Endometrium (tissue), 2 donors: ENCODE measurements at regions not wholly inside any gene's neighbourhood (a gene's known extent, or its start where the extent isn't known, plus 50 kb on each side); places are given as distances from the start of the nearest gene placed in this dataset.

Source experiments
- FAIRE-seq: peaks from 2 replicates; lab custom pipeline; 2012; peaks lifted over from hg19 to GRCh38; lab: Jason Lieb, UNC
- donor health status: control.
- donor health status: control.

DNA sequence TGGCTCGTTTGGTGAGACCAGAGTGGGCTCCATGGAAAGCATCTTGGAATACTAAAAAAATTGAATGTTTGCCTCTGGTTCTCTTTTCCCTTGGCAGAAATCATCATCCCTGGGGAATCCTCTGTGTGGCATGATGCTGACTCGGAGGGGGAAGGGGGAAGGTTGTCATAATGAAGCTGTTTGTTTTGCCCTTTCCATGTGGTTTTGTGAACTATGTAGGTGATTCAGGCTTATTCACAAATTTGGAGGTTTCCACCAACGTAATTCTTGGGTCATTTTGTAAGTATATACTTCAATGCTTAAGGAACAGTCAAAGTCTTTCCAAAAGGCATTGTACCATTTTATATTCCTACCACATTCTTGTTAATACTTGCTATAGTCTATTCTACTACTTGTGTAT is 754.0 kb upstream of the FAT3 start:
- FAIRE-seq: no peak

- no peak for FAIRE-seq
These were observed 764.8 kb upstream of the FAT3 start for GRCh38 chr11:91459840-91460239.

- no peak for FAIRE-seq
These were observed 778.4 kb upstream of the FAT3 start for GRCh38 chr11:91446267-91446666.

DNA sequence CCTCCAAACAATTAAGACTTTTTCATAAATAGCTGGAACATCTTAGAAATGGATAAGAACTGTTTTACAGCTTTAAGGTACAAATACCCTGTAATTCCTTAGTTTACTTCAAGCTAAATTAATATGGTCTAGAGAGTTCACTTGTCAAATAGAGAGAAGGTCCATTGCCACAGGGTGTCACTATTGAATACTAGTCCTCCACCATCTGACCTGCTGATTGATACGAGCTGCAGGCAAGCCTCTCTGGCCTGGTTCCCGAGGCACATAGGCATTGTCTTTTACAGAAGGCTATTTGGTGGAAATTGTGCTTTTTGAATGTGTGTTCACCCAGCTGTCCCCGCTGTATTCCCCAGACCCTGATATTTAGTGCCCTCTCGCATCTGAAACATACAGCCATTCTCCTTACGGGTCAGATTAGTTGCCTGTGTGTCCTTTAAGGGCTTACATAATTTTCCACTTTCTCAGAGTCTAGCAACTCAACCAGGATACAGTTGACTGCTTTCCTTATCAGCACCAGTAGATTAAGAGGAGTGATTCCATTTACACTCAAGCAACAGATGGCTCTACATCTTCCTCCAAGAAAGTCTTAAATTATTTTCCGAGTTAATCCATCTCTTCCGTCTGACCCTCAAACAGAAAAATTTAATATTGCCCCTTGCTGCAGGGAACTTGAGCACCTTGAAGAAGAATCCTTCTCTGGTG is 788.8 kb upstream of the FAT3 start:
- no peak for FAIRE-seq

DNA sequence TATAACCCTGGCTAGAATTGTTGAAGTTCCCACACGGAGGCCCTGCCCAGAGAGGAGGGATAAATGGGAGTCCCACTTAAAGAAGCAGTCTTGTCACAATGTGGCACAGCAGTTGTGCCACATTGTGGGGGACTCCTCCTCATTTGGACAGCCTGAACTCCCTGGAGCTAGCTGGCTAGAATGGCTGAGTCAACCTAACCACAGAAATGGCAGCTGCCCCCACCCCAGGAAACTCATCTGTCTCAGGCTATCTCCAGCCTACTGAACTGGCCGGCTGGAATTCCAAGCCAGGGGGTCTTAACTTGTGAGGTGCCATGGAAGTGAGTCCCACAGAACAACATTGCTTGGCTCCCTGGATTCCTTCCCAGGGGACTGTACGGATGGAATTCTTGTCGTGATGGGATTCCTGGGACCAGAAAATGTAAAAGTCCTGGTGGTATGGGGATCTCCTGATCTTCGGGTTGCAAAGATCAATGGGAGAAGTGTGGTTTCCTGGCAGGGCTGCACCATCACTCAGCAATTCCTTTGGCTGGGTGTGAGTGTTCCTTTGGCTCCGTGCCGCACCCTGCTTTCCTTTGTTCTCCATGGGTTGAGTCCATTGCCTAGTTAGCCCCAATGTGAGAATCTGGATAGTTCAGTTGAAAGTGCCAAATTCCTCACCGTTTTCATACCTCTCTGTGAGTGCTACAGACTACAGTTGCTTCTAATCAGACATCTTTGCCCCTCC is 791.2 kb upstream of the FAT3 start:
- no peak for FAIRE-seq

DNA sequence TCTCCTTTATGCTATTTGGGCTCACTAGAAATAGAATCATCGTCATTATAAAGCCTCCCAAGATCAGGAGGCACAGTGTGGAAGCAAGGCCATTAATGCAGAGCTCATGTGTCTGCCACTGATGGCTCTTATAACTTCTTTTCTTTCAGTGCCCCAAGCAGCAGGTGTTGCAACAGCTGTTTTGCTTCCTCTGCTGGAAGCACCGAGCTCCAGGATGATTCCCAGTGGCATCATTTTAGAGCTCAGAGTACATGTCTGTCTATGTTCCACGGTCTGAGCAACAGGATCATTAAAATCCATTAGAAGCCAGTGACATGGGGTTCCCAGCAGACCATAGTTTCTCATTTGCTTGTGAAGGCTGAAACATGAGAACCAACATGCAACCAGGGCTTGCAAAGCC is 803.0 kb upstream of the FAT3 start:
- no peak for FAIRE-seq

DNA sequence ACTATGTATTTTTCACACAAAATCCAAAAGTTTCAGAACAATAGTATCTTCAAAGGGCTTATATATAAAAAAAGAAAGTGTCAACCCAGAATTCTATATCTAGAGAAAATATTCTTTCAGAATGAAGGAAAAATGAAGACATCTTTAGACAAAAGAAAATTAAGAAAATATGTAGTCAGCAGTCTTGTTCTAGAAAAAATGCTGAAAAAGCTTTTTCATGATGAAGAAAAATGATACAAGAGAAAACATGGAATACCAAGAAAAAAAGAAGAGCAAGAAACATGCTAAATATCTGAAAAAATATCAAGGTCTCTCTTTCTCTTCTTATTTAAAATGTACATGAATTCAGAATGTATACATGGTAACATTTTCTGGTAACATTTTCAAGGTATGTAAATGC is 816.8 kb upstream of the FAT3 start:
- FAIRE-seq: no peak

GRCh38 chr11:91406009-91406408 is 818.6 kb upstream of the FAT3 start:
- FAIRE-seq: no peak

DNA sequence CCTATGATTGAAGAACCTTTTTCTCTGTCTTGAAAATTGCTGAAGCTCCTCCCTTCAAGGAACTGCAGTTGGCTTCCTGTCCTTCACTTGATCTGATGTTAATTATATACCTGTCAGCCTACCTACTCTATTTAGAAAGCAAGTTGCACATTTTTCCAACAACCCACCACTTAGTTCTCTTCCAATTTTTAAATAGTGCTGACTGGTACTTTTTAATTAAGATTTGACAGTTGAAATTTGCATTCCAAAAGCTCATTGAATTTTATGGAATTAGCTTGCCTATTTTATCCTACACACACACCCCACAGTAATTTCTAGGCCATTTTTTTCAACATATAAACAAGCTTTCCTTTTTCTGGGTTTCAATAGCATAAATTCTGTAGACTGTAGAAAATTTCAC is 820.3 kb upstream of the FAT3 start:
- FAIRE-seq: no peak

GRCh38 chr11:91397134-91397468 is 827.5 kb upstream of the FAT3 start:
- FAIRE-seq: no peak

- no peak for FAIRE-seq
These were observed 828.1 kb upstream of the FAT3 start for GRCh38 chr11:91396236-91397133.

DNA sequence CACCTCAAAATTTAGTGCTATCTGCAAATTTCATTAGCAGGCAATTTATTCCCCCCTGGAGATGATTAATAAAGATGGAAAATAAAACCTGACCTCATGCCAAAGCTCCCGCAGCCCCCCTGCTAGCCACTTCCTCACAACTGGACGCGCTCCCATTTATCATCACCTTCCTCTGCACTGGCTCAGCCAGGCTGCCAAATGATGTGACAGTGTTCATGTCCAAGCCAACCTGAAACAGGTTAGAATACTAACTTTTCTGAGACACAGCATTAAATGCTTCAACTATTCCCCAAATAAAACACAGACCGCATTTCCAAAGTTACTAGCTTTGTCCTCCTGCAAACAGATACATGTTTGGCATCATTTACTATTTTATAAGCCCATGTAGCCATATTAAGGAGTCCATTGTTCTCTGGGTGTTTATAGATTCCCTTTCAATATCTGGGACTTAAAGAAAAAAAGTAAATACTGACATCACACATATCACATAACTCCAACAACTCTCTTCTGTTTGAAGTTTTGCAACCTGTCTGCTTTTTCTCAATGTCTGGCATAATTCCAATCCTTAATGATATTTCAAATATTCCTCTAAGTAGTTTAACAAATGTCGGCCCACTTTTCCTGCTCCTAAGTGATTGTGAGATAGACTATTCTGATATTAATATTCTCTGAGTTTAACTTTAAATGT is 829.7 kb upstream of the FAT3 start:
- no peak for FAIRE-seq

GRCh38 chr11:91394073-91394726 is 830.4 kb upstream of the FAT3 start:
- no peak for FAIRE-seq

GRCh38 chr11:91382946-91383345 is 841.7 kb upstream of the FAT3 start:
- no peak for FAIRE-seq

GRCh38 chr11:91374794-91375193 is 849.8 kb upstream of the FAT3 start:
- no peak for FAIRE-seq

- FAIRE-seq: no peak
These were observed 851.1 kb upstream of the FAT3 start for GRCh38 chr11:91373497-91373896.

DNA sequence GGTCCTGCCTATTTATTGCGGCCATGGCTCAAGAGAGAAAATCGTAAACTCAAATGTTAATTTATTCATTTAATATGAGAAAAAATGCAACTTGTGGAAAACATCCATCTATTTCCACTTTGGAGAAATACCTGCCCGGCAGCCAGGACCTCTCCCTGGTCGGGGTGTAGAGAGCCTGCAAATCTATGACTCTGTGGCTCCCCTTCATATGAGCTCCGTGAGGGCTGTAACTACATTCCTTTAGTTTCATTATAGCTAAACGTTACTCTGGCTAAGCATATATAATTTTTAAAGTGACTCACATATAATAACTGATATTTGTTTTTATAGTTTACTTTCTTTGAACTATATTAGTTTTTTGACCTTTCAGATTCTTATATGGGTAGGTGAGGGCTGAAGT is 857.8 kb upstream of the FAT3 start:
- no peak for FAIRE-seq

- FAIRE-seq: no peak
These were observed 858.5 kb upstream of the FAT3 start for GRCh38 chr11:91365986-91366585.

DNA sequence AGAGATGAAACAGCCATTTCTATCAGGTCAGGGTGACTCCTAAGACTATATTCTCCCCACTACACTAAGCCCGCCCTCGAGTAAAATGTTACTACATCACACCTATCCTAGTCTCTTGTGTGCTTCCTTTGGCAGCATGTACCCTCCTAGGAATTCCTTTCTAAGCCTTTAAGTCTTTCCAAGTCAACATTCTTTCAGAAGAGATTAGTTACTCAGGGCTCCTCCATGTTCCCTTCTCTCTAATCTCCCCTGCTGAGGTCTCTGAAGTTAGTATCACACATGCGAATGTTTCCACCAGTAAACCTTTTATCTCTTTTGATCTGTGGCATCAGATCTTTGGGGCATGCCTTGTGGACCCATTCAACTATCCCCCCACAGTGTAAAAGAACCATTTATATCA is 873.7 kb upstream of the FAT3 start:
- no peak for FAIRE-seq

DNA sequence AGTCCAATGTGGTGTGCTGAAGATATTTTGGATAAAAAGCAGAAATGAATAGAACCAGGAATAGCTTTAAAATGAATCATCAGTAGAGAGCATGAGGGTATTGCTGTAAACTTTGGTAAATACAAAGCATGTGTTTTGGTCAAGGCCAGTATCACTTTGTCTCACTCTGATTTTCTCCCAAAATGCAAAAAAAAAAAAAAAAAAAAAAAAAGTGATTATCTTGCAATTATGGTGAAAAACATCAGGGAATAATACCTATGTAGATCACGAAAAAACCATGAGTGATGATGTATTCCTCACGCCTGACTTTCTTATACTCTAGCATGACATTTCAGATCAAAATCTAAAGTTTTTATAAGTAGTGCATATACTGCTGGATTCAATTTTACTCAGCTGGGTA is 897.9 kb upstream of the FAT3 start:
- FAIRE-seq: no peak

DNA sequence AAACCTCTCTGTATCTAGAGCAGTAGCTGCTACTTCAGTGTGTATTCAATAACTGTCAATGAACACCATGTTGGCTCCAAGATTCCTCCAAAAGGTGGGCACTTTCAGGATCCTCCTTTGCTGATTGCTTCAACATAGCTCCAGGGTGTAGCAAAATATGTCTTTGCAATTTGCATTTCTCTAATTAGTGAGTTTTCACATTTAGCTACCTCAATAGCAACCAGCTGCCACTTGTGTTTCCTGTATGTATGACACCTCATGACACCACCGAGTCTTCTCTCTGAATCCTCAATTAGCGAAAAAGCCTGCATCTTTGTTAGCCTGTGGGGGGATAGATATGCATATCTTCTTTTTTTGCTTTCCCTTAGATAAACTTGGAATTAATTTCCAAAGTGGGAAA is 898.3 kb upstream of the FAT3 start:
- no peak for FAIRE-seq

- FAIRE-seq: no peak
These were observed 910.1 kb upstream of the FAT3 start for GRCh38 chr11:91314521-91314920.
